HG02623 (cell line): ENCODE measurements at regions not wholly inside any gene's neighbourhood (a gene's known extent, or its start where the extent isn't known, plus 50 kb on each side); places are given as distances from the start of the nearest gene placed in this dataset.

Experiments
- ATAC-seq: cut with Tn5 transposase; IDR thresholded peaks from one replicate; pipeline ENCODE4 v1.9.1; 2021; ENCODE audit warnings: moderate library complexity; ENCODE audit not compliant: unreplicated experiment

DNA sequence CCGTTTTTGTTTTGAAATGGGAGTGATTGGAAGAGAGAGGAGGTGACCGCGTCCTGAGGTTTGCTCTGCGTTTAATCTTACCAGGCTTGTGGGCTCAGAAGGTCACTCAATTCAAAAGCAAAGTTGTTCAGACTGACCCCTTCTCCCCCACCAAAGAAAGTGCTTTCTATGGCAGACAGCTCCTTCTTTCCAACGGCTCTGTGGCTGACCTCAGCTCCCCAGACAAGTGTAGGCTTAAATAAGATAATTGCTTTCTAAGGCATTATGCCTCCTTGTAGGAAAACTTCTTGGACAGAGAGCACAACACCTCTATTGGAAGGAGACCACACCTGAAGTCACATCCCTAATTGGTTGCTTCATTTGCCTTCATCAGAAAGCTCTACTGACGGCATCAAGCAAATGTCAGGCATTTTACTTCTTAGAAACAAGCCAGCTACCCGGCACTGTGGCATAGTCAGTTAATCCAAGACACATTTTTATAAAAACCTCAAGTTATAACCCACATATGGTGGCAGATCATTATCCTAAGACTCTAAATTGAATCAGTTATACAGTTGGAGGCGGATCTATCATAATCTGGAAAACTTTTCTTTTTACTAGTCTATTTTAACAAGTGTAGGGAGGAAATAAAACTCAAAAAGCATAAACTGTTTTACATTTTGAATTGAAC is 94.9 kb downstream of the TMEM174 start:
- ATAC-seq = no peak

DNA sequence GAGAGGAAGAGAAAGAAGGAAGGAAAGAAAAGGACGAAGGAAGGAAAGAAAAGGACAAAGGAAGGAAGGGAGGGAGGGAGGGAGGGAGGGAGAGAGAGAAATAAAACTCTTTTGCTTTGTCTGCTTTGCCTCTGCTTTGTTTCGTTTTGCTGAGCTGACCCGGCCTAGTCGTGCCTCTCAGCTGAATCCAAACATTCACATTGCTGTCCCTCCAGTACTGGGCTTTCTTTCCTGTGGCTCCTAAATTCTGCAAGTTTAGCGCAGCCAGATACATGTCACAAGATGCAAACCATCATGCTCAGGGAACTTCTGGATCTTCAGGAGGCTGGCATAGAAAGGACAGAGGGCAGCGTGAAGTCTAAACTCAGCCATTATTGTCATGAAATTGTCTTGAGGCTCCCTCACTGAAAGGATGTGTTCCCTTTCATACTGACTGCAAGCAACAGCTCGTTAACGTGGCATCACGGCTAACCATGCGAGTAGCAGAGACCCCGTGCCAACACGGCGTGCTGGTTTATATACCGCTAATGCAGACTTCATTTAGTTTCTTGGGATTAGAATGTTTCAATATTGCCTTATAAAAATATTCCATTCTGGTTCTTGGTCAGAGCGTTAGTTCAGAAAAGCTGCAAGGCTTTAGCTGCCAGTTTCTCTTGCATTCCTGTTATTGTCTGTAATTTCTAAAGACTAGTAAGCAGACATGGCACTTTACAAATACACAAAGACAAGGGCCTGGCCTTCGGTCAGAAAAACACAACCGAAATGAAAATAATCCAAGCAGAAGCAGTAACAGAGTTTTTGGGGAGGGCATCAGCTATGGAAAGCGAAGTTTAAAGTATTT is 94.2 kb downstream of the TMEM174 start:
- no peak for ATAC-seq

DNA sequence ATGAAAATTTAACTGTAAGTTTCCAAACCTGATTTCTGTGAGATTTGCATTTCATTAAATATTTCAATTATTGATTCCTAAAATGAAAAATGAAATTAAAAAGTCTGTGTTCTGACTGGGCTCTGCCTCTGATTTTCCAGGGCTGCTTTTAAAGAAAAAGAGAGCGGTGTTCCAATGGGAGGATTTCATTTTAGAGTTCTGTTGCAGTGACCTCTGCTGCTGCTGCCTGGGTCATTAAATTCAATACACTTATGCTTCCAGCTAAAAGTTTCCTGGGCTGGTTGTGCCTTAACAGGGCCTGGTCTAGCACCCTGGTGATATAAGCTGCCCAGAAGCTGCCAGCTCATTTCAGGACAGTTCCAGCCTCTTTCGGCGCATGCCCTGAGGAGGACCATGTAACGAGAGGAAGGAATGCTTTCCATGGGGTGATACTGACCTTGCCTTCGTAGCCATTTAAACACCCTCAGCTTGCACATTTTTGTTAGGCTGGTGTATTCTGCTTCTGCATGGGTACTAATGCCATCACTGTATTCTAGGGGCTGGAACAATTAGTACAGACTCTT is 93.3 kb downstream of the TMEM174 start:
- no peak for ATAC-seq

DNA sequence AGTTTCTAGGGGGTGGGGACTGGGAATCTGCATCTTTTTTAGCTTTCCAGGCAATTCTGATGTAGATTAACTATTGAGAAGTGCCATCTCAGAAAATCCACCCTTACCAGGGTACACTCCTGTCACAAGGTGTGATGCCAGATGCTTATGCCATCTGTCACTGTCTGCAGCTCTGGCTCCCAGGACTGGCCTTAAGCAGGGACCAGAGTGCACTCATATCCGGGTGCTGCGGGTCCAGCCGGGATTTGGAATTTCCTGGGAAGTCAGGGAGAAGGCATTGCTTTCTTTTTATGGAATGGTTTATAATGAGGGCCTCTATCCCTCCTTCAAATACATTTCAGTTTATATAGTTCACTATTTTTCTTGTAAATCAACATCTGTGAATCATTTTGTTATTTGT is 92.6 kb downstream of the TMEM174 start:
- ATAC-seq = no peak

DNA sequence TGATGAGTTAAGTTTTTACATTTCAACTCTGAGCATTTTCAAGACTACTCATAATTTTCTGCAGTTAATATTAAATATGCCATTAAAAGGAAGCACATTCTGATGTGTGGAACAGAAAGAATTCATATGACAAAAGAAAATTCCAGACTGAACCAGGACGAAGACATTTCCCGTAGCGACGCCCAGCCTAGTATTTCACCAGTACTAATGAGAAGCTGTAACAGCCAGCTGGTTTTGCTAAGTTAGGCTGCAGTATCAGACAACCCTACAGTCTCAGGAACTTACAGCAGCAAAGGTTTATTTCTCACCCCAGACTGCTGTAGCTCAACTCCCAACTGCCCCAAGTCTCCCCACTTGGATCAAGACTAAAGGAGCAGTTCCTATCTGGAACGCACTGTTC is 91.6 kb downstream of the TMEM174 start:
- ATAC-seq = no peak

DNA sequence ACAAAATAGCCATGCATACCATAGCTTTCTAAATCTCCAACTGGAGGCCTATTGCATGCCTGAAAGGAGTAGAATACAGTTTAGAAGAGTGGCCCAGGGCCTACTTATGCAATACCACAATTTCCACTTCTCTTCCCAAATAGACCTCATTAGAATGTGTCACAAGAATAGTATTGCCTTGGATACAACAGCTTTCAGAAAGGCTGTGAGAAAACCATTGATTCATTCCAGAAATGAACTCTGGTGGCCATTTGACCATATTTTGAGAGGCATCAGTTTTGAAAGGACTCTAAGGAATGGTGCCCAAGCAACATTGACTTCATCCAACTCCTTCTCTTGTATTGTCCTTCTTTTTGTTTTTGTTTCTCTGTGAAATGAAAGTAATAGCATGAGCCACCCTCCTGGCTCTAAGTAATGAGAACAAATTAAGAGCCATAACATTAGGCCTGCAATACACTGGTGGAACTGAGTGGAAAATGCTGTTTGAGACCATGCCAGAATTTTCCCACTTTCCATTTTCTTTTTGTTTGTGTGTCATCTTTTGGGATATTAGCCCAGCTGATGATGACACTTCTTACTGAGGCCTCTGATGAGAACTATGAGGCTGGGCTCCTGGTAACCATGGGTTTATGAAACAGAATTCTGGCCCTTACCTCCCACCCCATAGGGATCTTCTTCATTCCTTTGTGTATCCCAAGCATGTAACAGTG is 90.2 kb downstream of the TMEM174 start:
- no peak for ATAC-seq

DNA sequence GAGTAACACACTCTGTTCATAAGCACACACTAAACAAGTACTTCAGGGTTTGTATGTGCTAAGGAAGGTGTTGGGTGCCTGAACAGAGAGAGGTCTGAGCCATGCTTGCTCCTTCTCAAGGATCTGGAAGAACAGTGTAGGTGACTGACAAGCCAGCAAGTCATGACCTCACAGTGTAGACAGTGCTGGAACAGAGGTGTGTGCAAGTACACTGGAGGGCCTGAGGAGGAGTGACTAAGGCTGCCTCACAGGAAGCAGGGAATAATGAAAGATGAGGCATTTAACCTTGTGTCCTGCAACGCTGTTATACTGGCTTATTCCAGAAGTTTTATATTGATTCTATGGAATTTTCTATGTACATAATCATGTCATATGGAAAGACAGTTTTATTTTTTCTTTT is 83.9 kb downstream of the TMEM174 start:
- ATAC-seq = no peak

DNA sequence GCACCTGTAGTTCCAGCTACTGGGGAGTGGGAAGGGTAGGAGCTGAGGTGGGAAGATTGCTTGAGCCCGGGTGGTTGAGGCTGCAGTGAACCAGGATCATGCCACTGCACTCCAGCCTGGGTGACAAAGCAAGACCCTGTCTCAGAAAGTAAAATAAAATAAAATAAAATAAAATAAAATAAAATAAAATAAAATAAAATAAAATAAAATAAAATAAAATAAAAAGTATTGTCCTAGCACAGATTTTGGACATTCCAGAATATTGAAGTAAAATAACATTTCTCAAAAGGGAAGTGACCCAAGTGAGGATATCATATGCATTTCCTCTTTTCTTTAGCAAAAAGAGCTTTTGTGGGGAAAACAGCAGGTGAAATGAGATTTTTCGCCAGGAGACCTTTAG is 83.5 kb downstream of the TMEM174 start:
- ATAC-seq = no peak

DNA sequence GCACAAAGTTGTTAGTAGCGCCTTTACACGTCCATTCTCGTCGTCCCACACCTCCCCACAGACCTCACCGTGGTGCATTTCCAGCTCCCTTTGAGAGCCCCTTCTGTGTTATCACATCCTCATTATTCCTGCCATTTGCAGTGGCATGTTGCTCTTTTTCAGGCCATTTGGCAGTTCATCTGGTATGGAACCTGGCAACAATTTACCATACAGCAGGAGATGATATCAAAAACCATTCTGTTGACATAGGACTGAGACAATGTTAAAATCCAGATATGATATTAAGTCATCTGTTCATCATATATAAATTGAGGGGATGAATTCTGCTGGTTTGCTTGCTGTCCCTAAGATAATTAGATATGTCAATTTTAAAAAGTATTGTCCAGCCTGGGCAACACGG is 83.0 kb downstream of the TMEM174 start:
- ATAC-seq = no peak

DNA sequence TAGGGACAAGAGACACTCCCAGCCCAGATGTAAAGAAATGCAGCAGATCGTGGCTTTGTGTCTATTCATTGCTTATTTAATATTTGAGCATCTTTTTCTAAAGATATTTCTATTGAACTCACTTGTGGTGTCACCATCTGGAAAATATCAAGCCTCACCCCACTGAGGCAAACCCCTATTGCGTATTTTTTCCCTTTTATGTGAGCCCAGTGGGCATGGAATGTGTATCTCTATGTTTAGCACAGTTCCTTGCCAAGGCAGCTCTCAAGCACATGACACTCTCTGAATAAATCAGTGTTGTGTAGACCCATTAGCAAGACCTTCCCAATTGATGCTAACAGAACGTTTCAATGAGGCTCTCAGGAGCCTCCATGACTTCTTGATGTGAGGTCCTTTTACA is 81.6 kb downstream of the TMEM174 start:
- no peak for ATAC-seq

DNA sequence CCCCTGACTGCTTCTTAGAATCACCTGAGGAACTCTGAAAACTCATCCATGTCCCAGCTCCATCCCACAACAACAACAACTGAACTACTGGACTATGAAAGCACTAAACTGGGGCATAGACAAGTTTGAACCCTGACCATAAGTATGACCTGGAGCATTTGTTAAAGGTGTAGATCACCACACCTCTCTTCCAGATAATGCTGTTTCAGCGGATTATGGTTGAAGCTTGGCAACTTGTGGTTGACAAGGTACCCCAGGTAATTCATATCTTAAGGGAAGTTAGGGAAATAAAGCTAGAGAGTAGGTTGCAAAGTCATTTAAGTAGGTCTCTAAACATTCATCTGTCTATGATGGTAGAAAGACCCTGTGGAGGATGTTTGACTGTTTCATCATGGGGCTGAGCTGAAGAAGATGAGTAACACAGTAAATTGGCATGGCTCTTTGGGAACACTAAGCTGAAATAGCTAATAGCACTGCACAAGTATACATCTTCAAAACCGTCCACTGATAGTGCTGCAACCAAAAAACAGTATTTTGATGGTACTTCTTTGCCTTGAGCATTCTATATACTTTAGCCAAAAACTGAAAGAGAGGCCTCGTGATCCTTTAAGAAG is 80.2 kb downstream of the TMEM174 start:
- ATAC-seq = no peak

DNA sequence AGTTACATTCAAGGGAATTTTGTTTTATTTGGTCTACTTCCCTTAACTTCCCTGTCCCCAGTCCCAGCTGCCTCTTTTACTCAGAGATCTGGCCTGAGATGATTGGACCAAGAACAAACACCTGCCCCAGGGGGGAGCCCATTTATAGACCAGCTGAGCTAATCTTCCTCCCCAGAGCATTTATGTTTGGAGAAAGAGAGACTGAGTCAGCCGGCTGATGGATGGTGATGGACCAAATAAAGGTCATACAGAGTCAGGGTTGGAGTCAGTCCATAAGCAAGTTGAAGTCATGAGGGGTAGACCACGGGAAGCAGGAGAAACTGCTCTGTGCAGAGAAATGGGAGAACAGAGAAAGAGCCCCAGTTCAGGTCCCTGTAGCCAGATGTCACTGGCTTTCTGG is 77.7 kb downstream of the TMEM174 start:
- no peak for ATAC-seq

DNA sequence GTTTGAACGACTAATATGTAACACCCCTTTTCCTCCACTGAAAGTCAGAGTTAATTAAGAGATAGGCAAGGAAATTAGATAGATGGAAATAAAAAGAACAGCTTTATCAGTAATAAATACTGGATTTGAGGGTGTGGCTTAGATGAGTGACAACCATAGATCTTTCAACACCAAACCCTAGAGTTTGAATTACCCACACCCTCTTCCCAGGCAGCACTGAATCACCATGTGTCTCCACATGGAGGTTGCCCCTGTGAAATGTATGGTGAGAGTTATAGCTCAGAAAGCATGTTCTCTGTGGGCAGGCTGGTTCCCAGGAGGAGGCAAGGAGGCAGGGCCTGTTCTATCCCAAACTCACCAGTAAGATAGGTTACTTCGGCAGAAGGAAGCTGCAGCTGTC is 69.7 kb downstream of the TMEM174 start:
- no peak for ATAC-seq

DNA sequence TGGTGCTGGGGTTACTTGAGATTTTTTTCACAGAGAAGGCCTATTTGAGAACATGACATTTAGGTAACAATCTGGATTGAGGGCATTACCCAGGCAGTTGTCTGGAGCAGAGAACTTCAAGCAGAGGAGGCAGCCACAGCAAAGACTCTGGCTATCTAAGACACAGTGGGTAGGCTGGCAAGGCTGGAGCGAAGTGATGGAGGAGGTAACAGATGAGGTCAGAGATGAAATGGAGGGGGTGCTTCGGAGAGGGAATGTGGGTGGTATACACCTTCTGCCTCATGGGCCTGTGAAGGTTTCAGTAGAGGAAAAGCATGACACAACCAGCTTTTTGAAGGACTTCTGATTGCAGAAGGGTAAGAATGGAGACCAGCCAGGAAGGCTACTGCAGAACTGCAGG is 65.9 kb downstream of the TMEM174 start:
- ATAC-seq = no peak

DNA sequence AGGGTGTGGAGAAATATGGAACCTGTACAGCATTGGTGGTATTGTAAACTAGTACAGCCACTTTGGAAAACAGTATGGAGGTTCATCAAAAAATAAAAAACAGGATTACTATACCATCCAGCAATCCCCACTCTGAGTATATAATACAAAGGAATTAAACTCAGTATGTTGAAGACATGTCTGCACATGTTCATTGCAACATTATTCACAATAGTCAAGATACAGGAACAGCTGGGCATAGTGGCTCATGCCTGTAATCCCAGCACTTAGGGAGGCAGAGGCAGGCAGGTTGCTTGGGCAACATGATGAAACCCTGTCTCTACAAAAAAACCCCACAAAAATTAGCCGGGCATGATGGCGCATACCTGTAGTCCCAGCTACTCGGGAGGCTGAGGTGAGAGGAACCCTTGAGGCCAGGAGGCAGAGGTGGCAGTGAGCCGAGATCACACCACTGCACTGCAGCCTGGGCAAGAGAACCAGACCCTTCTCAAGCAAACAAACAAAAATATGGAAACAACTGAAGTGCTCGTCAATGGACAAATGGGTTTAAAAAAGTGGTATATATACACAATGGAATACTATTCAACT is 63.6 kb downstream of the TMEM174 start:
- no peak for ATAC-seq

DNA sequence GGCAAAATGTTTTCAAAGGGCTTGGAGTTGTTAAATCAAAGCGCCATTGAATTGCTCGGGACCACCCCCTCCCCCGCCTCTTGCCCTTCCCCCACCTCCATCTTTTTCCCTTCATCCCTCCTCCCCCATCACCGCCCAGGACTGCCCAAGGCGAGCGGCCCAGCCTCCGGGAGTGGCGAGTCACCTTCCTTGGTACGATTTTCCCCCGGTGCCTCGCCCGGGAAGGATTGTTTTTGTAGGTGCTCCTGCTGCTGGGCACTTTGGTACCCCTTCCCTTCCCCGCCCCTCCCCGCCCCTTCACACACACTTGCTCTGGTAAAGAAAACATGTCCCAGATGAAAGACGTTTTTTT is 61.2 kb downstream of the TMEM174 start:
- no peak for ATAC-seq

DNA sequence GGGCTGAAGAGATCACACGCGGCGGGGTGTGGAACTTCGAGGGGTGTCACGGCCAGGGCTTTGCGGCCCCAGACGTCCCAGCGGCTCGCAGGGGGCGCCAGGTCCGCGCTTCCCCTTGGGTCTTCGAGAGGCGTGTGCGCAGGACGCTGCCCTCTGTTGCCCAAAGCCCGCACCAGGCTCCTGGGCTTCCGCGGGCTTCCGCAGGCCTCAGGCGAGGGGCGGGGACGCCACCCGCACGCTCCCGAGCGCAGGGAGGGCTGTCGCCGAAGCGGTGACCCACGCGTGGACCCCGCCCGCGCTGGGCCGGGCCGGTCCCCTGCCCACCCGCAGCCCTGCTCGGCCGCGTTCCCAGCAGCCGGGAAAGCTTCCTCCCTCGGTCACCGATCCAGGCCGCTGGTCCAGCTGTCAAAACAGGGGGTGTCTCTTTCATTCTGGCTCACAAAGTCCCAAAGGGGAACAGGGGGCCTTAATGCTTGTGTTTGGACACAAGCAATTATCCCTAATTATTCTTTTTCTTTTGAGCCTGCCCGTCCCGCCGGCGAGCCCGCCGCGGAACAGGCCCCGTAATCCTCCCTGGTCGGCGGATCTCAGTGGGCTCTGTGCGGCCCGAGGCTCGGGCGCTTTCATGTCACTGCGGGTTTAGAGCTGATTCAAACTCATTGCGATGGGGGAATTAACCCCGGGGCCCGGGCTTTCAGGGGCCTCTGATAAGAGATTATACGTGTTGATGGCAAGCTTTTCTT is 60.6 kb downstream of the TMEM174 start:
- no peak for ATAC-seq

DNA sequence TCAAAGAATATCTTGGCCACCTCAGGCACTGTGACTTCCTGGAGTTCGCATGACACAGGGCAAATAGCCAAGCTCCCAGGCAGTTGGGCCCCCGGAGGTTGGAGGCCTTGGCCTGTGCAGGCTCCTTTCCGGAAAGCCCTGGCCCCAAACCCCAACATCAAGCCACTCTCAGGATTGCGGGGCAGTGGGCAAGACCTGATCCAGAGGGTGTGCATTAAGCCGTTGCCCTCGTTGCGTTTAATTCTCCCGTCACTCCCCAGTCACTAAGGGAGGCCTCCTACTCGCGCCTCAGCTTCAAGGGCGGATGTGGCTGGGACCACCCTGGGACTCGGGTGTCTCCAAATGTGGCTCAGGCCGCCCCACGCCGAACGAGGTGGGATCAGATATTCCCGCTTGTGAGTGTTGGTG is 60.1 kb downstream of the TMEM174 start:
- no peak for ATAC-seq

DNA sequence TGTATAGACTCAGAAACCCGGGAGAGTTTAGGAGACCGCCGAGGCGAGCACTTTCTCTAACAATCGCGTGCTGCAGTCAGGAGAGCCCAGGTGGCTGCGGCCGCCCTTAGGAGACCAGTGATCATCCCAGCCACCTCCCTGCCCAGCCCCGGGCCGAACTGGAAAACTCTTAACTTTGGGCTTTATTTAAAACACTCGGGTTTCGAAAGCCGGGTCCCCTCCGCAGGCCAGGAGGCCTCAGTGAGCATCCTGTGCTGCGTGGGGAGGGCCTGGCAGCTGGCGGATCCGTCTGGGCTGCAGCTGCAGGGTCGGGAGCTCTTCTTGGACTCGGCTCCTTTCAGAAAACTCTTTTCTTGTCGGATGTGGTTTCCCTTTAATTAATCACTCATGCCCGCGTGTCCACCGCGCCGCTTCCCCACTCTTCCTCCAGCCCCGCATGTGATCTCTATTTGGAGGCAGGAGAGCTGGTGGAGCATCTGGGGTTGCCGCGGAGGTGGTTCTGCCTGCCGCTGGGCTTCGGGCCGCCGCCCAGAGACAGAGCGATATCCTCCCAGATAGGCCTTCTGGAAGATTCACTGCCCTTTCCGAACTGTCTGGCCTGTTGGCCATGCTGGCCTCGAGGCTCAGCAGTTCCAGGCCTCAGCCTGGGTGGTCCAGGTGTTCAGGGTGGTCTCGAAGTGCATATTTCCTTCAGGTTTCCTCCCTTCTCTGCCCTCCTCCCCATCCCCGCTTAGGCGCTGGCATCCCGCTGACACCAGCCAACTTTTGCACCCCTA is 59.5 kb downstream of the TMEM174 start:
- ATAC-seq = no peak
